KMS-11 (cell line): ENCODE measurements at regions not wholly inside any gene's neighbourhood (a gene's known extent, or its start where the extent isn't known, plus 50 kb on each side); places are given as distances from the start of the nearest gene placed in this dataset.
A peak's percentile ranks its signal among the peaks of the same experiment; 100 is the strongest.

Experiments
- H2AFZ ChIP-seq: fragments of 200-600 bp; sonication (generic); 2 replicates; pipeline ENCODE4 v1.6.1; 2016; ENCODE audit warnings: antibody characterized with exemption, mixed run types, low read depth
- H3K27ac ChIP-seq: fragments of 200-600 bp; sonication (generic); 2 replicates; pipeline ENCODE4 v1.6.1; 2016; ENCODE audit warnings: mild to moderate bottlenecking, mixed run types
- H3K27me3 ChIP-seq: fragments of 200-600 bp; sonication (generic); 2 replicates; pipeline ENCODE4 v1.6.1; 2017; ENCODE audit warnings: mild to moderate bottlenecking, low read depth, mixed run types, moderate library complexity; ENCODE audit not compliant: insufficient read depth
- H3K36me3 ChIP-seq: fragments of 200-600 bp; sonication (generic); 2 replicates; pipeline ENCODE4 v1.6.1; 2017; ENCODE audit warnings: mild to moderate bottlenecking, mixed run types; ENCODE audit not compliant: insufficient read depth
- H3K4me1 ChIP-seq: fragments of 200-600 bp; sonication (generic); 2 replicates; pipeline ENCODE4 v1.6.1; 2016; ENCODE audit warnings: mild to moderate bottlenecking, low read depth, mixed run types; ENCODE audit not compliant: poor library complexity, severe bottlenecking
- H3K4me2 ChIP-seq: fragments of 200-600 bp; sonication (generic); 2 replicates; pipeline ENCODE4 v1.7.0; 2016; ENCODE audit warnings: mild to moderate bottlenecking, mixed run types
- H3K4me3 ChIP-seq: fragments of 200-600 bp; sonication (generic); IDR thresholded peaks from 2 replicates; pipeline ENCODE4 v1.6.1; 2017; ENCODE audit warnings: low read depth, low read length, mixed read lengths; ENCODE audit not compliant: insufficient read depth
- H3K79me2 ChIP-seq: fragments of 200-600 bp; sonication (generic); 2 replicates; pipeline ENCODE4 v1.6.1; 2016; ENCODE audit warnings: low read depth, mixed run types; ENCODE audit not compliant: insufficient read depth
- H3K9ac ChIP-seq: fragments of 200-600 bp; sonication (generic); 2 replicates; pipeline ENCODE4 v1.6.1; 2016; ENCODE audit warnings: mild to moderate bottlenecking, mixed run types
- H4K20me1 ChIP-seq: fragments of 200-600 bp; sonication (generic); 2 replicates; pipeline ENCODE4 v1.6.1; 2016; ENCODE audit warnings: mild to moderate bottlenecking, mixed run types; ENCODE audit not compliant: insufficient read depth
- TF ChIP-seq, protein P1 (sequence below): fragments of 200-600 bp; sonication (generic); conservative IDR thresholded peaks from 2 replicates; pipeline ENCODE4 v1.6.1; 2017; ENCODE audit warnings: low read depth, mild to moderate bottlenecking, antibody characterized with exemption, low read length, moderate library complexity, mixed read lengths

DNA sequence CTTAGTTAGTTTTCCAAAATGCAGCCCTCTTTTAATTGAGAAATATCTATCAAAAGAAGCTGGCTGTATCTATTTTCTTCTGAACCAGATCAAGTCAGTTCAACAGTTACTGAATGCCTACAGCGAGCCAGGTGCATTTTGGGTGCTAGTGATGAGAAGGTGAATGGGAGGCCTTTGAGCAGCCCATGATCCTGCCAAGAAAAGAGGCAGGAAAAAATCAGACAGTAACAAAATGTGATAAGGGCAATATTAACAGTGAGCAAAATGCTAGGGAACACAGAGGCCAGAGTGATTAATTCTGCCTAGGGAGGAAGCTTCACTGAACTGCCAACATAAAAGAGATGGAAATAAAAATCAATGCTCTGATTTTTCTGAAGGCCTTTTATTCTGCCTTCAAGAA lies 248.5 kb downstream of the SNCA start:
- H3K27me3 ChIP-seq = no peaks in the 10 kb centered on the region
- H3K4me3 ChIP-seq = no peak overlapping the region
- no peak overlapping the region for H3K4me2 ChIP-seq
- TF ChIP-seq, protein P1, sequence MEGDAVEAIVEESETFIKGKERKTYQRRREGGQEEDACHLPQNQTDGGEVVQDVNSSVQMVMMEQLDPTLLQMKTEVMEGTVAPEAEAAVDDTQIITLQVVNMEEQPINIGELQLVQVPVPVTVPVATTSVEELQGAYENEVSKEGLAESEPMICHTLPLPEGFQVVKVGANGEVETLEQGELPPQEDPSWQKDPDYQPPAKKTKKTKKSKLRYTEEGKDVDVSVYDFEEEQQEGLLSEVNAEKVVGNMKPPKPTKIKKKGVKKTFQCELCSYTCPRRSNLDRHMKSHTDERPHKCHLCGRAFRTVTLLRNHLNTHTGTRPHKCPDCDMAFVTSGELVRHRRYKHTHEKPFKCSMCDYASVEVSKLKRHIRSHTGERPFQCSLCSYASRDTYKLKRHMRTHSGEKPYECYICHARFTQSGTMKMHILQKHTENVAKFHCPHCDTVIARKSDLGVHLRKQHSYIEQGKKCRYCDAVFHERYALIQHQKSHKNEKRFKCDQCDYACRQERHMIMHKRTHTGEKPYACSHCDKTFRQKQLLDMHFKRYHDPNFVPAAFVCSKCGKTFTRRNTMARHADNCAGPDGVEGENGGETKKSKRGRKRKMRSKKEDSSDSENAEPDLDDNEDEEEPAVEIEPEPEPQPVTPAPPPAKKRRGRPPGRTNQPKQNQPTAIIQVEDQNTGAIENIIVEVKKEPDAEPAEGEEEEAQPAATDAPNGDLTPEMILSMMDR = no peak
- H3K79me2 ChIP-seq = no peaks in the 10 kb centered on the region
- H3K9ac ChIP-seq = no peak overlapping the region
- no peak overlapping the region for H2AFZ ChIP-seq
- H3K27ac ChIP-seq = no peak overlapping the region
- no peaks in the 10 kb centered on the region for H3K36me3 ChIP-seq
- no peaks in the 10 kb centered on the region for H3K4me1 ChIP-seq
- no peaks in the 10 kb centered on the region for H4K20me1 ChIP-seq

DNA sequence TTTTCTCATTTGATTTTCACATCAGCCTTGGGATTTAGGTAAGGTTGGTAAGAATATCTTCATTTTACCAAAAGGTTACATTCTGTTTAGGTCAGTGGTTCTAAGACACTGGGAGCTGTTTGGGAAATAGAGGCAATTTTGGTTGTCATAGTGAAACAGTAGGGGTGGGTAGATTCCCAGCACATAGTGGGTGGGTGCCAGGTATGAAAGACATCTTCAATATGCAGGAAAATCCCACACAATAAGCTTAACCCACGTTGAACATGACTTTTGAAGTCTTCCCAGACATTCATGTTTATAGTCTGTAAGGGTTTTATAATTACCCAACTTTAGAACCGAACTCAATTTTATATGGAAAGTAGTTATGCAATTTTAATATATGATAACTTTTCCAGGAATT lies 249.6 kb downstream of the SNCA start:
- no peak overlapping the region for H3K4me3 ChIP-seq
- H3K27me3 ChIP-seq = no peaks in the 10 kb centered on the region
- TF ChIP-seq, protein P1 = no peak
- no peaks in the 10 kb centered on the region for H4K20me1 ChIP-seq
- H3K4me1 ChIP-seq = no peaks in the 10 kb centered on the region
- no peaks in the 10 kb centered on the region for H3K79me2 ChIP-seq
- H3K9ac ChIP-seq = no peak overlapping the region
- H3K36me3 ChIP-seq = no peaks in the 10 kb centered on the region
- no peak overlapping the region for H3K27ac ChIP-seq
- H2AFZ ChIP-seq = no peak overlapping the region
- no peak overlapping the region for H3K4me2 ChIP-seq

DNA sequence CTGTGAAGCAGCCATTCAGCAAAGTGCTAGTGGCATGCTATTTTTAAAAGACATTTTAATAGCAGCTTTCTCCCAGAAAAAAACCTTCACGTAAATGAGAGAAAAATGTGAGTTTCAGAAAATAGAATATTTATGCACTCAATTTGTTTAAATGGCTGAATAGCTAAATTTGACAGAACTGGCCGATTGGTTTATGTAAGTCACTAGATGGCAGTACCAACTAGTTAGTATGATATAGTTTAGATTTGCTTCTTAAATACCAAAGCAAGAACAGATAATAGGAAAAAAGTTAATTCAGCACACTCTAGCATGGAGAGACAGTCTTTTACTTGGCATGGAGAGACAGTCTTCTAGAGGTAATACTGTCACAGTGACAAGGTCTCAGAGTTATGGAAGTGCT lies 250.1 kb downstream of the SNCA start:
- no peaks in the 10 kb centered on the region for H3K27me3 ChIP-seq
- H2AFZ ChIP-seq = no peak overlapping the region
- H3K4me2 ChIP-seq = no peak overlapping the region
- TF ChIP-seq, protein P1 = peak; percentile 36
- no peaks in the 10 kb centered on the region for H3K36me3 ChIP-seq
- no peak overlapping the region for H3K27ac ChIP-seq
- no peak overlapping the region for H3K9ac ChIP-seq
- no peak overlapping the region for H3K4me3 ChIP-seq
- no peaks in the 10 kb centered on the region for H3K4me1 ChIP-seq
- no peaks in the 10 kb centered on the region for H4K20me1 ChIP-seq
- no peaks in the 10 kb centered on the region for H3K79me2 ChIP-seq

DNA sequence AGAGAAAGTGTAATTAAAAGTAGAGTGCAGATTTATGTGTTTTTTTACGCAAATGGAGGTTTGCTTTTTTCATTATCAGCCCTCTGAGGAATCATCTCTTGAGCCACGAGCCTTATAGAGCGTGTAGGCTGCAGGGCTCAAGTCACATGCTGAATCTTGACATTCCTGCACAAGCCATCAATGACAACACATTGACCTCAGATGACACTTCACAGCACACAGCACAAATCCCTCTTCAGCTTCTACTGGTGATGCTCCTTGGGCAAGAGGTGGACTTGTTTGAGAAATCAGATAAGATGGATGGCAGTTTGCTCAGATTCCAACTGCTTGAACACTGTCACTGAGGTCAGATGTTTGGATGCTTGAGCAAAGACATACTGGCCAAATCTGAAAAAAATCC lies 250.6 kb downstream of the SNCA start:
- Histone ChIP-seq H2AFZ (no peak overlapping the region), H4K20me1 (no peaks in the 10 kb centered on the region), H3K27ac (no peak overlapping the region), H3K9ac (no peak overlapping the region), H3K27me3 (no peaks in the 10 kb centered on the region), H3K4me1 (no peaks in the 10 kb centered on the region), H3K4me3 (no peak overlapping the region), H3K79me2 (no peaks in the 10 kb centered on the region), H3K36me3 (no peaks in the 10 kb centered on the region), H3K4me2 (no peak overlapping the region)
- TF ChIP-seq, protein P1 = no peak
